ENCODE measurements at regions not wholly inside any gene's neighbourhood (a gene's known extent, or its start where the extent isn't known, plus 50 kb on each side); places are given as distances from the start of the nearest gene placed in this dataset.

GRCh38 chr2:55101466-55101865 lies 51.2 kb upstream of the RTN4 start:
- DNase-seq = no peak

DNA sequence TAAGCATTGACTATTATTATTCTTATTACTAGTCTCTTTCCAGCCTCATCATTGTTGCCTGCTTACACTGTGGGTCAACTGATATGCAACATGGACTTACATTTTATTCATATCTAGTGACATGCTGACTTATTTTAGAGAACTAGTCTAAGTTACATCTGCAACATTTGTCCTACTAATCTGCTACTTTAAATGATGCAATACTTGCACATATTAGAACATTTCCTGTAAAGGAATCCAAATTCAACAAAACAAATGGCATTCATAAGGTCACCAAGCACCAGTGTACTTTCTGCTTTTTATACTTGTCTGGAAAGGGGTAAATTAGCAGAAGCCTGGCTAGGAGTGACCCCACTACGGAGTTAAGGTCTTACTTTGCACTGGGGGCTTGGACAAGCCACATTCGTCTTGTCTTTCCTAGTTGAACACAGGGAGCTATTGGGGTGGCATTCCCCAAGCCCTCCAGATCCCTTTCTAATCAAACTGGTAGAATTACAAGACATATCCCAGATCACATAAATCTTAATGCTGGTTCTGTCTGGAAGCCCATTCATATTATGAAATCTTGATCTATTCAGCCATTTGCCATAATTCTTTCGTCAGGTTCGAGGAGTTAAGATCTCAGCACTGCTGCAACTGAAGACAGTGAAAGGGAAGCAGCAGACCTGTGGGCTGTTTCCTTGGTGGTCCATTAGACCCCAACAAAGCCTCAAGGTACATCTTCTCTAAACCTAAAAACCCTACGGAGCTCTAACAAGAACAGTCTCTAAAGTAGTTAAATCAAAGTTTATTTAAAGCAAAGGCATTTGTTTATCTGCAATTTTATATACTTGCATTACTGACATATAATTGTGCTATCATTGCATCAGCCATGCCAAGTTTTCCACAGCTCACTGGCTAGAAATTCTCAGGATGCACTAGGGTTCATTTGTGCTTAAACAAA lies 49.9 kb upstream of the RTN4 start:
- DNase-seq = no peak
